ENCODE measurements at regions not wholly inside any gene's neighbourhood (a gene's known extent, or its start where the extent isn't known, plus 50 kb on each side); places are given as distances from the start of the nearest gene placed in this dataset.

DNA sequence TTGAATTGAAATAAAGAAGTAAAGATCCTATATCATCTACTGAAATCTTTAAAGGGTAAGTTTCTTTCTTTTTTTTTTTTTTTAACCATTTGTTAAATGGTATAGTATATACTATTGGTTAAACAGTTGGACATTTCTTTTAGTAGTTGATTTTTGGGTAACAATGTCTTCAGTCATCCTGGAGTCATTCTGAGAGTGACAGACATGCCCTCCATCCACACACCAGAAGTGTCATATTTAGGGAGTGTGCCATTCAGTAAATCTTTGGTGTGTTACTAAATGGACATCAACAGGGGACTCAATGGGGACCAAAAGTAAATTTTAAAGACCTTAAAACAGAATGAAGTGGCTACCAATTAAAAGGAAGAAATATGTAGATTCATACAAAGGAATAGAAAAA lies 50.8 kb upstream of the SLC39A10 start:
- DNase-seq = no peak

DNA sequence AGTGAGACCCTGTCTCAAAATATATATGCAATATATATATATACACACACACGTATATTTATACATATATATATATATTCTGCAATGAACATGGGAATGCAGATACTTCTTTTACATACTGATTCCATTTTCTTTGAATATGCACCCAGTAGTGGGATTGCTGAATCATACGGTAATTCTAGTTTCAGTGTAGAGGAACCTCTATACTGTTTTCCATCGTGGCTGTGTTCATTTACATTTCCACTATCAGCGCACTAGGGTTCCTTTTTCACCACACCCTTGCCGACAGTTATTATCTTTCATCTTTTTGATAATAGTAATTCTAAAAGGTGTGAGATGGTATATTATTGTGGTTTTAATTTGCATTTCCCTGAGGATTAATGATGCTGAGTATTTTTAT lies 52.3 kb upstream of the SLC39A10 start:
- DNase-seq = no peak

DNA sequence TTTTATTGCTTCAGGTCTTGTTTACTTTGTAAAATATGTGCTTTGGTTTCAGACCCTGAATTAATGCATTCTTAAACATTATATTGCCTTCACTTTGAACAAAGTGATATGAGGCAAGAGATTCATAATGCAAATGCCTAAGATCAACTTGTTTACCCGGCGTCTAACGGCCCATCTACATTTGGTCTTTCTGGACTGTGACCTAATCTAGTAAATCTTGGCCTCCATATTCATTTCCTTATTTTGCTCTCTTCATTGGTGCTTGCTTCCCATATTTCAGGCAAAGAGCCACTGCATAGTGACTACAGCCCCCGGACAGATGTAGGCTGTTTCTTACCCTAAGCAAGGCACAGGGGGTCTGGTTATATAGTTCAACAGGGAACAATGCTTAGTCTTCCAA lies 53.0 kb upstream of the SLC39A10 start:
- no peak for DNase-seq

DNA sequence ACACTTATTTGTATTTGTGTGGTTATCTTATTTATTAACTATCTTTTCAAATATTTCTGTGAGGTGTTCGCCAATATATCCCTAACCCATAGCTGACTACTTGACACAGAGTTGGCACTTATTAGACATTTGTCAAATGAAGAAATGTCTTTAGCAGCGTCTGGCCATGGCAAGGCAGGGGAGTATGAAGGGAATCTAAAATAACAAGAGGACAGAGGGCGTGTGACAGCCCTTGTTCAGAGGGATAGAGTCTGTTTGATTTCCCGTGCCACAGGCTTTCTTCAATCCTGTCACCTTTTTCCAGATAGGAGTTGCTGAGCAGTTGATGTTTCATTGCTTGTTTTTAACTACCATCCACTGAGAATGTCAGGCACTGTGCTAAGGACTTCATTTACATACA lies 53.6 kb upstream of the SLC39A10 start:
- no peak for DNase-seq

DNA sequence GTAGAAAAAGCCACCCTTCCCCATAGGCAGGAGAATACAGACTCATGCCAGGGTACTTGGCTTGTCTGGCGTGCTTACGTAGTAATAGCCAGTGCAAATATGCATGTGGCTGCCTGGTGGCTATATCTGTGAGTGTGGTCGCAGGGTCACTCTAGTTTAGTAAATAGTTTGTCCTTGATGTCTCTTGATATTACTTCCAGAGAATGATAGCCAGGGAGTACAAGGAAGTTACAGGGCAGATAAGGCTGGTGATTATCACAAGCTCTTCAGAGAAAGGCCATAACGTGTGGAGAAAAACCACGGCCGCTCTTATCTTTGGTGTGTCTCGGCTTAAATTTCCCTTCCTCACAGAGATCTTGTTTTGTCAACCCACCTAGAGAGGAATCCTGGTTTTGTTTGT lies 54.3 kb upstream of the SLC39A10 start:
- DNase-seq = no peak

DNA sequence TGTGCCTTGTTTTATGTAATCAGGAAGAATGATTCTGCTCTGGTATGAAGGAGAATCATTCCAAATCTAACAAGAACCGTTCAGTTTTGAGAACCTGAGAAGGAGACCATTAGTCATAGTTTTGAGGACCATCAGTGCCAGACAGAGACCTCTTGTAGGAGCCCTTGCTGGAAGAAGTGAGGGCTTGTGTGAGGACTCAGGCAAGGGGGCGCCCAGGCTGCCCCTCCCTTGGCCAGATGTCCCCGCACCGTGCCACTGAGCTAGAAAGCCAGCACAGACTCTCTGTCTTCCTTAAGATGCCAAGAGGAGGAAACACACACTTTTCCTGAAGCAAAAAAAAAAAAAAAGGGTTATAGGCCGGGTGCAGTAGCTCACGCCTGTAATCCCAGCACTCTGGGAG lies 55.7 kb upstream of the SLC39A10 start:
- no peak for DNase-seq

DNA sequence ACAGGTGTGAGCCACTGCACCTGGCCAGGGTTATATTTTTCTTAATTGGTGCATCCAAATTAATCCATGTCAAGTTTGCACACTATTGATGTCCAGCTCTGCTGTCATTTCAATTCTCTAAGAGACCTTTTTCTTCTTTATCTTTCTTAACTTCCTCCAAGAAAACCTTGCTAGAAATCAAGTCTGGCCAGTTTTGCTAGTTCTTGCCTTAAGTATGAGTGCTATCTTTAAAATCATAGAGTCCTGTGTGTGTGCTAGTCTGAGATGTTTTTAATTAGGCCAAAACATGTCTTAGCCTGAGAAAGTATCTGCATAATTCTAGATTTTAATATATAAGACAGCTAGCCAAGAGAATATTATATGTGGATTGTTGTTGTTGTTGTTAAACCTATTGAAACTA lies 56.2 kb upstream of the SLC39A10 start:
- no peak for DNase-seq

DNA sequence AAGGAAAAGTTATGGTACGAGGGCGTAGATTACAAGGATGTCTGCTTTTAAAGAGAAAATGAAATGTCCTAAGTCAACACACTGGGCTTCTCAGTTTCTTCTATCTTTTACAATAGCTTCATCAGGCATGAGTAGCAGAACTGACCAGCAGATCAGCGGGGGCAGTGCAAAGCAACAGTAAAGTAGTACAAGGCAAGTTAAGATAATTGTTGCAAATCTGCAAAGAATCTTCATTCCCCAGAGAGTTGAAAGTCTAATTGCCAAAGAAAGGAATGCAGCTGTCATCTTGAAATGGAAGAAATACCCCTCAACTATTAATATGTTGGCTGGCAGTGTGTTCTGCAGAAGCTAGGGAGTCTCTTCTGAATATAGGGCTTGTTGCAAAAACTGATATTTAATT lies 60.2 kb upstream of the SLC39A10 start:
- no peak for DNase-seq

DNA sequence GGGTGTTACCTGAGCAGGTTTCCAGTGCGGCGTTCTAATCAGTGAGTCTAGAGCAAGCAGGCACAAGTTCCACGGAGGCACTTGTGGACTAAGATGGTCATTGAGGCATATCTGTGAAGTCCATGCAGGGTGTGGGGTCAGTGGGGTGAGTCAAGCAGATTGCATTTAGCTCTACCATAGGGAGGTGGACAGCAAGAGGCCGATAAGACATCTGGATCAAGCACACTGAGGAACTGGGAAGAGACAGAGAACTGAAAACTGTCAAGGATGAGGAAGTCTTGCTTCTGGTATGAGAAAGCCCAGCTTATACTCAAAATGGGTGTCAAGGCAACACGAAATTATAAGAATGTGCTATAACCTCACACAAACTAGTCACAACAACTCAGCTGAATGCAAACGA lies 61.2 kb upstream of the SLC39A10 start:
- no peak for DNase-seq

DNA sequence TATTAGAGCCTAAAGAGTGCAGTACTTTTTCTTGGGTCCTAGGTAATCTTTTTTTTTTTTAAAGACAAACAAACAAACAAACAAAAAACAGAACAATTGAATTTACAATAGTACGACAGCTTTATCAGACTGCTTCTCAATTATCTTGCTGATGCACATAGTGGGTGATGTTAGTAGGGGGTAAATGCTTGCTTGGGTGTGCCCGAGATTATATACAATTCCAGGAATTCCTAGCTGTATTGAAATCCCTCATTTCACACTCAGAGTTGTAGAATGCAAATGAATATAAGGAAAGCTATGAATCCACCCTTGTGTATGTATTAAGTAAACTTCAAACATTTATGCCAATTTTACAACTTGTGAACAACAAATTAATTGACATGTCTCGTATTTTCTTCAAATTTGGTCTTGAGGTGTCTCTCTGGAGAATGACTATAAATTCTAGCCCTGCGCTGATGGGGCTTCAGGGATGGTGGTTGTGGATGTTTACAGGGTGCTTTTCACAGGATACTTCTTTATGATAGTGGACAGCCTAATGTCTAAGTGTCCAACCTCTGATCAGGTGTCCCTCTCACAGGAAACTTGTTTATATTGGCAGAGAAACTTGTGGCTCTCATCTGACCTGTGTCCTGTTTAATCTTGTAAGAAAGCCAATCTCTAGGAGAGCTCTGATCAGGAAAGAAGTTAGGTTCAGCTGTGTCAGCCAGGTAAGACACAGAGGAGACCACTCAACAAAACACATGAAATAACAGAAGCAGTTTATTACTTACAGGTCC lies 61.9 kb upstream of the SLC39A10 start:
- no peak for DNase-seq

DNA sequence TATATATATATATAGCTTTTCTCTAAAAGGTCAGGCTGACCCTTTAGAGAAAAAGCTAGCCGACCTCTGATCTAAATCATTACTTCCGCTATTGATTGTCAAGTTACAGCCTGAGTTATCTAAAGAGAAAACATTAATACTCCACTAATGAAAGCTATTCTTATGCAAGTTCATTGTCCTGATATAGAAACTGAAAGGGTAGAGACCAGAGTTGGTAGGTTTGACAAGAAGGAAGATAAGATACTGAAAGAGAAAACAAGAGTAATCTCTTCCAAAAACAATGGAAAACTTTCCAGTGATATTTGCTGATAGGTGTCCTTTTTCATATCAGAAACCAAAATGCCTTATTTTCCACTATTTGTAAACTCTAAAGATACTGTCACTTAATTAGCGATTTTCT lies 62.8 kb upstream of the SLC39A10 start:
- no peak for DNase-seq

DNA sequence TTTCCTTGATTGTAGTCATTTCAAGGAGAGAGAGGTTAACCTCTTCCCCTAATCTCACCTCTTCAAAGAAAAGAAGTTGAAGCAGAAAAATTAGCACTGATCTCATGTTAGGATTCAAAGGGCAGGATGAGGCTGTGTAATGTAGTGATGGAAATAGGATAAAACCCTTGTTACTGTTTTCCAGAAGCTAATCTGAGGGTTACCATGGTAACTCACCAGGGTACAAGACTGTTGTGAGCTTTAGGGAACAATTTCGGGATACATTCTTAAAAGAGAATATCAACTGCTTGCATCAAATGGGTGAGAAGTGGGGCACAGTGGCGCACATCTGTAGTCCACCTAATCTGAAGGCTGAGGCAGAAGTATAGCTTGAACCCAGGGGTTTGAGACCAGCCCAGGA lies 64.9 kb upstream of the SLC39A10 start:
- no peak for DNase-seq

DNA sequence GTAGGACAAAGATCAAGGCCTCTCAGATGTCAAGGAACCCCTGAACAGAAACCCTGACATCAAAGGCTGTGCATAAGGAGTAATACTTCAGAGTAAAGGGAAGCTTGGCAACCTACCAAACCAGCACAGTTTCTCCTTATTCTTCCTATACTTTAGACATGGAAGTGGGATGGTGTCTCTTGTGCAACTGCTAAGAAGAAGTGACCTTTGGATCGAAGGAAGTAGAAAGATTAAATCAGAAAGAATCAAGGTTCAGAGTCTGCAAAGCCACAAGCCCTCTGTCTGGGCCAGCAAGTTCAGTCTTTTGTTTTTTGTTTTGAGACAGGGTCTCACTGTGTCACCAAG lies 66.2 kb upstream of the SLC39A10 start:
- DNase-seq = no peak

DNA sequence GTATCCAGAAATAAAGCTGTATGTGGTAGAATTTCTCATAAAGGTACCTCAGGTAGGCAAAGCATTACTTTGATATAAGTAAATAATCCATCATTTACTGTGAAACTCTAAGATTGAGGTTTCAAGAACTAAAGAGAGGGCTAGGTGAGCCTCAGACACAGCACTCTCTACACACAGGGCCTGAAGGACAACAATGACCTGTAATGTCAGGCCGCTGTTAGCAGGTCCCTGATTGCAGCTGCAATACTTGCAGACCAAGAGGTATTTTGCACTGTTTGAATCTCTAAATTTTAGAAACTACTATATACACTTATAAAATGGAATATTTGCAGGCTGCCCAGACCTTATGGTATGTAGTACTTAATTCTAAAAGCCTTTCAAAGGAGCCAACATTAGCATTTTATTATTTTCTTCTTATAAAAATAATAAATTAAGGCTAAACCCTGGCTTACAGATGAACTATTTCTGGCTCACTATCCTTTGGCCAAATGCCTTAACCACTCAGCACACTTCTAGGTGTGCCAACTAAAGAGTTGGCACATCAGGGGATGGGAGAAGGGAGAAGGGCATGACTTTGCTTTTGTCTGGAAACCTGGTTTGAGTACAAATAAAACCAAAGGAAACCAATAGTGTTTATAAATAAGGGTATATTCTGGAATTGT lies 66.7 kb upstream of the SLC39A10 start:
- no peak for DNase-seq

DNA sequence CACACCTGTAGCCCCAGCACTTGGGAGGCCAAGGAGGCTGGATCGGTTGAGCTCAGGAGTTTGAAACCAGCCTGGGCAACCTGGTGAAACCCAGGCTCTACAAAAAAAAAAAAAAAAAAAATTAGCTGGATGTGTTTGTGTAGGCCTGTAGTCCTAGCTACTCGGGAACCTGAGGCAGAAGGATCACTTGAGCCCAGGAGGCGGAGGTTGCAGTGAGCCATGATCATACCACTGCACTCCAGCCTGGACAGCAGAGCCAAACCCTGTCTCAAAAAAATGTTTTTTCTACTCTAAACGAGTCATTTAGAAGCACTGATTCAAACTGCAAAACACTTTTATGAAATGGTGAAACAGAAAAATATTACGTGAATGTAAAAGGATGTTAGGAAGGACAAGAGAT lies 69.1 kb upstream of the SLC39A10 start:
- no peak for DNase-seq

DNA sequence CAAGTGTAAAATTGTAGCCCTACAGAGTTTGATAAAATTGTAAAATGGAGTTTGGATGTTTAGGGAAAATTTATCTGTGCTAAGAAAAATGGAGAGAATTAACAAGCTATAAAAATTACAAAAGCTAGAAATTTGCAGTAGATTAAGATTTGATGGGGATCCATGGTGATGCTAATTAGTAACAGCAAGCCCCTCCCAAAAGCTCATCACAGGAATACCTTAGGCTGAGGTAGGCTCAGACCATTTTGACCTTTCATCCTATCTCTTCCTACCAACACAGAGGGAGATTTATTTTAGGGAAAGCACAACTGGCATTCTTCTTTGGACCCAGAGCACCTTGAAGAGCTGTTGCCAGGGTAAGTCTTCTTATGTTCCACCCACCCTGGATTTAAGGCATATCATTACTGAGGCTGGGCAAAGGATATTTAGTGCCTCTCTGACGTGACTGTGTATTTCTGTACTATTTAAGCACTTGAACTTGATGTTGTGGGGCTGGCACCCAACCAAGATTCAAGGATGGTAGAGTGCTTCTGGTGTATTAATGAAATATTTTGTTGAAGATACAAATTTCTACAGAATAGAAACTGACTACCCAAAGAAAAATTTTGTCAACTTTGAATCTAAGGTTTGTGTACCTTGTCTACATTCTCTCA lies 70.8 kb upstream of the SLC39A10 start:
- no peak for DNase-seq

DNA sequence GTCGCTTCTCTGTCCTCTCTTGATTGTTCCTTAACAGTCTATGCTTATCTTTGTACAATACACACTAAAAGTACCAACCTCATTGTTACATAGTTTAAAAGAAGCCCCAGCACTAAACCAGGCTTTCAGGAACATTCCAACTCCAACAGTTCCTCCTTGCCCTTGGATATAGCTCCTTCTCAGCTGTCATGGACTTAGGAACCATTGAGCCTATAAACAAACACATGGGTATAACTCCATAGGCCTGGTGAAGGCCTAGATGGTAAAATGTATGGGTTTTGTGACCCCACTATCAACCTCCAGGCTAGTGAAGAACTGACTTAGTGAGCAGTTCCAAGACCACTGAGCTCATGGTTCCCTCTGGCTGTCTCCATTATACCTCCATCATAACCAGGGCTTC lies 74.8 kb upstream of the SLC39A10 start:
- DNase-seq = no peak

DNA sequence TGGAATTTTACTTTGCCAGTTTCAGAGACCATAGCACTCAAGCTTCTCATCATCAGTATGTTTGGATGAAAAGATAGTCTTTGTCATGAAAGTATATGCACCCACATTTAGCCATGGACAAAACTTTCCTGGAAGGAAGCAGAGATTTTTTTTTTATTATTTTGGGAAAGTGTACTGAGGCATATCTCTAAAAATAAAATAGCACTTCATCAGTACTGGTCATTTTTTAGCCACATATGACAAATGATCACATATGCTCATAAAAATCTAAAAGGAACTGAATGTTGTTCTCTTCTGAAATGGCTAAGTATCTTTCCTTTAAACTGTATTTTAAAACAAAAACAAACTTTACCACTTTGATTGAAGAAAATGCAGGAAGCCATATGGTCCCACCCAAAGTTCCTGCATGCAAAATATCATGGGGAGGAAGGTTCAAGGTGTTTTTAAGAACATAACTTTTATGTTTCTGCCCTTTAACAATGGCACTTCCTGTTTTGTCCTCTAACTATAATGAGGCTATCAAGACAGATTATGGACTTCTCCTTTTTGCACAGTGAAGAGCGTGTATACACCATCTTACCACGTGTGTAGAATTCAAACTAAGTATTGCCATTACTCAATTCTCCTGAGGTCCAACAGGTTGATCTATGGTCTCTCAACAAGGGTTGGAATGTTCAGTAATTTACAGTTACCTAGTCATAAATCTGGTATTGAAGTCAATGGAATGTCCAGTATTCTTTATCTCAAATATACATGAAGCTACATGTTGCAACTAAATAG lies 77.1 kb upstream of the SLC39A10 start:
- DNase-seq = no peak

DNA sequence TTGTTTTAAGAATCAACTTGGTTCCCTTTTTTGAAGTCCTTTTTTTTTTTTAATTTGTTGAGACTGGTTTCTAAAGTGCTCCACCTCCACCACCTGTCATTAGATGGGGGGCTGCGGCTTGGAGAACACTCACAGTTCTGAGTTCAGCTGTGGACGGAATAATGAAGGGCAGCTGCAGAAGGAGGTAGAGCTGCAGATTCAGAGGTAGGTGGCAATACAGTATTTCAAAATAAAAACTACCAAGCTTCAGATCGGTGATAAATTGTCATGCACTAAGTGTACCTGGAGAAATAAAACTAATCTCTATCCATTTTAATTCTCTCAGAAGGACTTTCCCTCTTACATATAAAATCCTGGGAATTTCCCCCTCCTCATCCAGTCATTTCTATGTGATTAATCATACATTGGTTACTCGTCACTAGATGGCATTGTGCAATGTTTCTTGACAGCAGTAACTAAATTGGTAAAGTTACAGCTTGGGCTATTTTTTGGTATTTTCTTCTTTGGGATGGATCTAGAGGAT lies 81.1 kb upstream of the SLC39A10 start:
- peak in 1 of 5 donors; percentile 30 for DNase-seq

DNA sequence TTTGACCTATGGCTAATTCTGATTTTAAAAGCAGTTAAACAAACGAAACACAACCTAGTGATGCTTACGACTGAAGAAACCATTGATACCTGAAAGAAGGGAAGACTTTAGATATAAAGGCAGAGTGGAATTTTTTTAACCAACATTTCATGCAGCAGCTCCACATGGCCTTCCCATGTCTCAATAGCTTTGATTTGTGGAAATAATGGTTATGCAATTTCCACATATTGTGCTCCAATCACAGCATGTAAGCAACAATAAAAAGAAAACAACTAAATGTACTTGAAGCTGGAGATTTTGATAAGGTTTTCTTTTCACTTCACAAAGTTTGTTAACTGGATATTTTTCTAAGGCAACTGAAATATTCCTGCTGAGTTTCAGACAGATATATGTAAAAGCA lies 82.0 kb upstream of the SLC39A10 start:
- no peak for DNase-seq

DNA sequence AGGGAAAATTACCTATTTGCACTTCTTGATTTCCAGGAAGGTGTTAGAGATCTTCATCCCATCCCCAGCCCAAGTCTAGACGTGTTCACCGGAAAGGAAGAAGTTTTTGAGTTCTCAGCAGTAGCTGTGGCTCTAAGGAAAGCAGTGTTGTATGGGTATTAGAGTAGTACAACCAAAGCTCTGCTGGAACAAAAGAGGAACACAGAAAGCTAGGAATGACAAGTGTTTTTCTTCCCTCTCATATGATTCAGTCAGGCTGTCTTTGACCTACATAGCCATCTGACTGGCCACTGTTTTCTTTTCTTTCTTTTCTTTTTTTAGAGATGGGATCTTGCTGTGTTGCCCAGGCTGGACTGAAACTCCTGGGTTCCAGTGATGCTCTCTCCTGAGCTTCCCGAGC lies 82.7 kb upstream of the SLC39A10 start:
- DNase-seq = no peak

DNA sequence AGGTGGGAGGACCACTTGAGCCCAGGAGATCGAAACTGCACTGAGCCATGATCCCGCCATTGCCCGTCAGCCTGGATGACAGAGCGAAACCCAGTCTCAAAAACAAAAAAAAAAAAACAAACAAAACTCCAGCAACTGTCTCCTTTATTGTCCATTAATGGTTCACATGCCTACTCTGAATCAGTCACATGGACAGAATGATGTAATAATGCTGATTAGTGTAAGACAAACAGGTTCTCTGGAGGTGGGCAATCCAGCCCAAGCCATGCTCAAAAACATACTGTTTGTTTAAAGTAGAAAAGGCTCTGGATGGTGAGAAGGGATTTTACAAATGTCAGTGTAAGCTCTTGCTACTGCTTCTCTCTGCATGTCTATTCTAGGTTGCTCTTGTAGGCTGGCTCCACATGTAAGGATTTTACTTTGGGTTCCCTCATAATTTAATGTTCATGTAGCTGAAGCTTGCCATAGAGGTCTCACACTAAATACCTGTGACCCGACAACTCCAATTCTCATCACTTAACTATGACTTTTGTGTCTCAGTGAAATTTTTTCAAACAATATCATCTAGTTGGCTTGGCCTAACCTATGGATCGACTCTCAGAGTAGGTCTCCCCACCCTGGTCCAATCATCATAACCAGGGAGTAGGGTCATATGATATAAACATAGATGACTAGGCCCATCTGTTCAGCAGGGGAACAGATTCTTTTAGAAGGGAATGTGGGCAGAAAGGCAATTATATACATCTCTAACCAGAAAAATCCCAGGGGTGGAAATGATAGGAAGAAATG lies 83.9 kb upstream of the SLC39A10 start:
- no peak for DNase-seq

DNA sequence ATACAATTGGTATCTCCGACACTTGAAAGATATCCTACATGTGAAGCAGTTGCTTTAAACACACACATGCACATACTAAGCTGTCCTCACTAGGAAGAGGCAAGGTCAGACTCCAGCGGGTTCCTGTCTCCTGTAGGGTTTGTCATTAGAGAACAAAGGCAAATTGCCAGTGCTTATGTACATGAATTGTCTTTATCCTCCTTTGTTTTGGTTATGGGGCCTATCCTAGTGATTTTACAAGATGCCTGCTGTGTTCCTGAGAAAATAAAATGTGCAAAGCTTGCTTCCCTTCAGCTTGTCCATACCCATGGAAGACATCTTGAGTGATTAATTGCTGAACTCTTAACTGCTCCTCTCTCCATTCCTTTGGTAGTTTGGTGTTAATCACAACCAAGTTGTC lies 86.7 kb upstream of the SLC39A10 start:
- DNase-seq = no peak
